ENCODE measurements at regions not wholly inside any gene's neighbourhood (a gene's known extent, or its start where the extent isn't known, plus 50 kb on each side); places are given as distances from the start of the nearest gene placed in this dataset.

- Histone ChIP-seq H3K27me3 (no peaks in the 10 kb centered on the region), H3K4me3 (ENCODE audit: low read depth, low read length) (no peak overlapping the region), H3K9me3 (no peaks in the 10 kb centered on the region), H3K36me3 (no peaks in the 10 kb centered on the region), H3K4me1 (no peaks in the 10 kb centered on the region)
- no peak for DNase-seq
- TF ChIP-seq, protein P1, sequence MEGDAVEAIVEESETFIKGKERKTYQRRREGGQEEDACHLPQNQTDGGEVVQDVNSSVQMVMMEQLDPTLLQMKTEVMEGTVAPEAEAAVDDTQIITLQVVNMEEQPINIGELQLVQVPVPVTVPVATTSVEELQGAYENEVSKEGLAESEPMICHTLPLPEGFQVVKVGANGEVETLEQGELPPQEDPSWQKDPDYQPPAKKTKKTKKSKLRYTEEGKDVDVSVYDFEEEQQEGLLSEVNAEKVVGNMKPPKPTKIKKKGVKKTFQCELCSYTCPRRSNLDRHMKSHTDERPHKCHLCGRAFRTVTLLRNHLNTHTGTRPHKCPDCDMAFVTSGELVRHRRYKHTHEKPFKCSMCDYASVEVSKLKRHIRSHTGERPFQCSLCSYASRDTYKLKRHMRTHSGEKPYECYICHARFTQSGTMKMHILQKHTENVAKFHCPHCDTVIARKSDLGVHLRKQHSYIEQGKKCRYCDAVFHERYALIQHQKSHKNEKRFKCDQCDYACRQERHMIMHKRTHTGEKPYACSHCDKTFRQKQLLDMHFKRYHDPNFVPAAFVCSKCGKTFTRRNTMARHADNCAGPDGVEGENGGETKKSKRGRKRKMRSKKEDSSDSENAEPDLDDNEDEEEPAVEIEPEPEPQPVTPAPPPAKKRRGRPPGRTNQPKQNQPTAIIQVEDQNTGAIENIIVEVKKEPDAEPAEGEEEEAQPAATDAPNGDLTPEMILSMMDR (IDR thresholded peaks at IDR 0.05; ENCODE audit: low read depth, low read length) = no peak
Measured at GRCh38 chr4:138964716-138965426, 50.7 kb upstream of the NOCT start.

GRCh38 chr4:138963412-138963811, 52.2 kb upstream of the NOCT start:
- TF ChIP-seq, protein P1 (IDR thresholded peaks at IDR 0.05; ENCODE audit: low read depth, low read length) = no peak
- Histone ChIP-seq H3K27me3 (no peaks in the 10 kb centered on the region), H3K36me3 (no peaks in the 10 kb centered on the region), H3K4me1 (no peaks in the 10 kb centered on the region), H3K9me3 (no peaks in the 10 kb centered on the region), H3K4me3 (ENCODE audit: low read depth, low read length) (no peak overlapping the region)
- DNase-seq = no peak

DNA sequence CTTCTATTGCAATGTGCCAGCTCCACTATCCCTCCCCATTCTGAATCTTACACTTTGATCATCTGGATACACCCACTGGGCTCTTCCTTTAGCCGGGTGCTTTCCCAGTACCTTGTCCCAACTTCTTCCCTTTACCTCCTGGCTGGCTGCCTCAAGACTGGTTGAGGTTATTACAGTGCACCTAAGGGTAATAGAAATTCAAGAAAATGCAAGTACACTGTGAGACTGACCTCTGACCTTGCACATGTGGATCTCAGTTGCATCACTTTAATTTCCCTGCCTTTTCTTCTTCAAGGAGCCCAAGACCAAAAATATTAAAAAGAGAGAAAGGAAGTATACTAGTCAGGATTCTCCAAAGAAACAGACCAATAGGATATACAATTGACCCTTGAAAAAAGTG, 53.9 kb upstream of the NOCT start:
- Histone ChIP-seq H3K4me3 (ENCODE audit: low read depth, low read length) (no peak overlapping the region), H3K4me1 (no peaks in the 10 kb centered on the region), H3K36me3 (no peaks in the 10 kb centered on the region), H3K27me3 (no peaks in the 10 kb centered on the region), H3K9me3 (no peaks in the 10 kb centered on the region)
- TF ChIP-seq, protein P1 (IDR thresholded peaks at IDR 0.05; ENCODE audit: low read depth, low read length) = no peak
- DNase-seq = no peak

- no peaks in the 10 kb centered on the region for H3K36me3 ChIP-seq
- no peaks in the 10 kb centered on the region for H3K4me1 ChIP-seq
- TF ChIP-seq, protein P1 (IDR thresholded peaks at IDR 0.05; ENCODE audit: low read depth, low read length) = no peak
- DNase-seq = no peak
- H3K27me3 ChIP-seq = no peaks in the 10 kb centered on the region
- no peaks in the 10 kb centered on the region for H3K9me3 ChIP-seq
- H3K4me3 ChIP-seq (ENCODE audit: low read depth, low read length) = no peak overlapping the region
Measured at GRCh38 chr4:138961129-138961528, 54.5 kb upstream of the NOCT start.

DNA sequence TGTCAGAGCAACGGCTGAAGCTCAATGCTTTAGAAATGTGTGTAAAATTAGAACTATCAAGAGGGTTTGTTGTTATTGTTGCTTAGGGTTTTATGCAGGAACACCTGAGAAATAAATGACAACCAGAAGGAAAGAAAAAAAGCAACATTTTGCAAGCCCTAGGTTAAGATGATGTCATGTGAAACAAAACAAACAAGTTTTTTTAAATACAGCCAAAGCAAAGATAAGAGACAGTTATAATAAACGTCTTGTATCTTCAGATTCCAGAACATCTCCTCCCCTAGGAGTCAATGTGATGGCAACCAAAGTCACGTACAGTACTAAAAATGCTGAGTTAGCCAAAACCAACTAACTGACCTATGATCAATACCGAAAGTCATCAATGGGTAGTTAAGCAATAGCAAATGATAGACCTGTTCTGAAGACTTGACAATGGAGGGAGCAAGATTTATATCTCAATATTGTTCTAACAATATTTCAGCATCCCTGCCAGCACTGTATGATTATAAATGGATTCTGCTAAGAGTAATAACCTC, 55.3 kb upstream of the NOCT start:
- Histone ChIP-seq H3K36me3 (no peaks in the 10 kb centered on the region), H3K9me3 (no peaks in the 10 kb centered on the region), H3K4me1 (no peaks in the 10 kb centered on the region), H3K27me3 (no peaks in the 10 kb centered on the region), H3K4me3 (ENCODE audit: low read depth, low read length) (no peak overlapping the region)
- TF ChIP-seq, protein P1 (IDR thresholded peaks at IDR 0.05; ENCODE audit: low read depth, low read length) = no peak
- DNase-seq = no peak

GRCh38 chr4:138959097-138959815, 56.3 kb upstream of the NOCT start:
- DNase-seq = no peak
- H3K4me1 ChIP-seq = no peaks in the 10 kb centered on the region
- H3K36me3 ChIP-seq = no peaks in the 10 kb centered on the region
- H3K27me3 ChIP-seq = no peaks in the 10 kb centered on the region
- no peaks in the 10 kb centered on the region for H3K9me3 ChIP-seq
- TF ChIP-seq, protein P1 (IDR thresholded peaks at IDR 0.05; ENCODE audit: low read depth, low read length) = no peak
- no peak overlapping the region for H3K4me3 ChIP-seq (ENCODE audit: low read depth, low read length)
